ENCODE measurements at regions not wholly inside any gene's neighbourhood (a gene's known extent, or its start where the extent isn't known, plus 50 kb on each side); places are given as distances from the start of the nearest gene placed in this dataset.

- DNase-seq (ENCODE audit: low read depth) (no peak), FAIRE-seq (no peak)
- H3K27me3 ChIP-seq (ENCODE audit: control insufficient read depth, insufficient read depth, low read length): no peaks in the 10 kb centered on the region
- H3K36me3 ChIP-seq (ENCODE audit: control insufficient read depth, insufficient read depth, low read length): no peaks in the 10 kb centered on the region
- H3K4me3 ChIP-seq (ENCODE audit: low read depth, low read length): no peak overlapping the region
- TF ChIP-seq CTCF (IDR thresholded peaks at IDR 0.05; ENCODE audit: insufficient read depth, low read length, severe bottlenecking): no peak
Observed at GRCh38 chr1:3999941-4000735, 100.1 kb upstream of the C1orf174 start.

GRCh38 chr1:4000811-4001251 is 100.8 kb upstream of the C1orf174 start:
- Histone ChIP-seq H3K4me3 (ENCODE audit: low read depth, low read length) (no peak overlapping the region), H3K36me3 (ENCODE audit: control insufficient read depth, insufficient read depth, low read length) (no peaks in the 10 kb centered on the region), H3K27me3 (ENCODE audit: control insufficient read depth, insufficient read depth, low read length) (no peaks in the 10 kb centered on the region)
- no peak for DNase-seq (ENCODE audit: low read depth)
- FAIRE-seq: no peak
- TF ChIP-seq CTCF (IDR thresholded peaks at IDR 0.05; ENCODE audit: insufficient read depth, low read length, severe bottlenecking): no peak

GRCh38 chr1:4001461-4001860 is 101.4 kb upstream of the C1orf174 start:
- no peaks in the 10 kb centered on the region for H3K27me3 ChIP-seq (ENCODE audit: control insufficient read depth, insufficient read depth, low read length)
- FAIRE-seq: no peak
- no peak overlapping the region for H3K4me3 ChIP-seq (ENCODE audit: low read depth, low read length)
- no peak for TF ChIP-seq CTCF (IDR thresholded peaks at IDR 0.05; ENCODE audit: insufficient read depth, low read length, severe bottlenecking)
- no peak for DNase-seq (ENCODE audit: low read depth)
- no peaks in the 10 kb centered on the region for H3K36me3 ChIP-seq (ENCODE audit: control insufficient read depth, insufficient read depth, low read length)

- no peak for TF ChIP-seq CTCF (IDR thresholded peaks at IDR 0.05; ENCODE audit: insufficient read depth, low read length, severe bottlenecking)
- Histone ChIP-seq H3K27me3 (ENCODE audit: control insufficient read depth, insufficient read depth, low read length) (no peaks in the 10 kb centered on the region), H3K36me3 (ENCODE audit: control insufficient read depth, insufficient read depth, low read length) (no peaks in the 10 kb centered on the region), H3K4me3 (ENCODE audit: low read depth, low read length) (no peak overlapping the region)
- DNase-seq (ENCODE audit: low read depth): no peak
- no peak for FAIRE-seq
Observed at GRCh38 chr1:4002061-4002521, 102.0 kb upstream of the C1orf174 start.

GRCh38 chr1:4002741-4003140 is 102.7 kb upstream of the C1orf174 start:
- TF ChIP-seq CTCF (IDR thresholded peaks at IDR 0.05; ENCODE audit: insufficient read depth, low read length, severe bottlenecking): no peak
- FAIRE-seq: no peak
- Histone ChIP-seq H3K36me3 (ENCODE audit: control insufficient read depth, insufficient read depth, low read length) (no peaks in the 10 kb centered on the region), H3K4me3 (ENCODE audit: low read depth, low read length) (no peak overlapping the region), H3K27me3 (ENCODE audit: control insufficient read depth, insufficient read depth, low read length) (no peaks in the 10 kb centered on the region)
- no peak for DNase-seq (ENCODE audit: low read depth)
